Testis (tissue), 2 donors: ENCODE measurements at regions not wholly inside any gene's neighbourhood (a gene's known extent, or its start where the extent isn't known, plus 50 kb on each side); places are given as distances from the start of the nearest gene placed in this dataset.

Experiments
- POLR2A ChIP-seq: fragments of 450-650 bp; IDR thresholded peaks from one replicate; pipeline ENCODE4 v1.6.1; 2017; ENCODE audit warnings: antibody characterized with exemption, mild to moderate bottlenecking, moderate library complexity
- TF ChIP-seq, protein P1 (sequence below), 3 experiments: fragments of 450-650 bp in 2 of 3; fragments of 200-600 bp in 1 of 3; sonication (generic) in 1 of 3; IDR thresholded peaks; one replicate each; pipeline ENCODE4 v1.5.1; 2016 to 2019; ENCODE audit warnings: antibody characterized with exemption in 3 of 3, mild to moderate bottlenecking in 2 of 3, moderate library complexity in 1 of 3

DNA sequence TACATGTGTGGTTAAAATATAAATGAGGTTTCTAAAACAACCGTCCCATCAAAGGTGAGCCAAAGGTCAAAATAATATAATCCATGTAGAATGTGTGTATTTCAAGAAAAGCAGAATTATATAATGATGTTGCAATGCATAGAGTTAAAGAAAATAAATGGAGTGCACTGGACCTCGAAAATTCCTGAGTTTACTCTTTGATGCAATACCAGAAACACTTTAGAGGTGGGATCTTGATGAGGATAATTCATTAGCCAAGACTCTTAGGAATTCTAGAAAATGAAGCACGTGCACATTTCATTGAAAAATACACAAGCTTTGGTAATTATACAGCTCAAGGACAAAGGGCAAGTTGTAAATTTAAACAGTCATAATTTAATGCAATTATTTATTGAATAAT, 508.9 kb upstream of the ARGLU1 start:
- TF ChIP-seq, protein P1, sequence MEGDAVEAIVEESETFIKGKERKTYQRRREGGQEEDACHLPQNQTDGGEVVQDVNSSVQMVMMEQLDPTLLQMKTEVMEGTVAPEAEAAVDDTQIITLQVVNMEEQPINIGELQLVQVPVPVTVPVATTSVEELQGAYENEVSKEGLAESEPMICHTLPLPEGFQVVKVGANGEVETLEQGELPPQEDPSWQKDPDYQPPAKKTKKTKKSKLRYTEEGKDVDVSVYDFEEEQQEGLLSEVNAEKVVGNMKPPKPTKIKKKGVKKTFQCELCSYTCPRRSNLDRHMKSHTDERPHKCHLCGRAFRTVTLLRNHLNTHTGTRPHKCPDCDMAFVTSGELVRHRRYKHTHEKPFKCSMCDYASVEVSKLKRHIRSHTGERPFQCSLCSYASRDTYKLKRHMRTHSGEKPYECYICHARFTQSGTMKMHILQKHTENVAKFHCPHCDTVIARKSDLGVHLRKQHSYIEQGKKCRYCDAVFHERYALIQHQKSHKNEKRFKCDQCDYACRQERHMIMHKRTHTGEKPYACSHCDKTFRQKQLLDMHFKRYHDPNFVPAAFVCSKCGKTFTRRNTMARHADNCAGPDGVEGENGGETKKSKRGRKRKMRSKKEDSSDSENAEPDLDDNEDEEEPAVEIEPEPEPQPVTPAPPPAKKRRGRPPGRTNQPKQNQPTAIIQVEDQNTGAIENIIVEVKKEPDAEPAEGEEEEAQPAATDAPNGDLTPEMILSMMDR (IDR thresholded peaks at IDR 0.05) = no peak
- no peak for TF ChIP-seq POLR2A
